HepG2 (cell line): ENCODE measurements at regions not wholly inside any gene's neighbourhood (a gene's known extent, or its start where the extent isn't known, plus 50 kb on each side); places are given as distances from the start of the nearest gene placed in this dataset.

Experiments used
- ARNT ChIP-seq: fragments of 450-650 bp; IDR thresholded peaks from 2 replicates; pipeline ENCODE4 v1.6.1; 2017
- ETV5 ChIP-seq: IDR thresholded peaks from 2 replicates; pipeline ENCODE4 v1.6.1; 2018; ENCODE audit warnings: missing biosample characterization, missing genetic modification reagents, inconsistent platforms, borderline replicate concordance
- JUND ChIP-seq: sonication (generic); formaldehyde crosslinking; IDR thresholded peaks from 2 replicates; pipeline ENCODE4 v1.8.0; 2022; ENCODE audit warnings: mild to moderate bottlenecking, missing genetic modification reagents
- YY1 ChIP-seq: IDR thresholded peaks from 2 replicates; pipeline ENCODE4 v1.6.1; 2011; ENCODE audit warnings: low read length, low read depth, moderate library complexity, mild to moderate bottlenecking; ENCODE audit not compliant: insufficient read depth, insufficient replicate concordance
- TF ChIP-seq, protein P1 (sequence below): sonication (generic); formaldehyde crosslinking; IDR thresholded peaks from 2 replicates; pipeline ENCODE4 v1.8.0; 2022; ENCODE audit warnings: mild to moderate bottlenecking, missing genetic modification reagents
- TF ChIP-seq, protein P2 (sequence below): sonication (generic); formaldehyde crosslinking; IDR thresholded peaks from 2 replicates; pipeline ENCODE4 v1.5.0; 2020; ENCODE audit warnings: mild to moderate bottlenecking, missing genetic modification reagents, moderate library complexity

DNA sequence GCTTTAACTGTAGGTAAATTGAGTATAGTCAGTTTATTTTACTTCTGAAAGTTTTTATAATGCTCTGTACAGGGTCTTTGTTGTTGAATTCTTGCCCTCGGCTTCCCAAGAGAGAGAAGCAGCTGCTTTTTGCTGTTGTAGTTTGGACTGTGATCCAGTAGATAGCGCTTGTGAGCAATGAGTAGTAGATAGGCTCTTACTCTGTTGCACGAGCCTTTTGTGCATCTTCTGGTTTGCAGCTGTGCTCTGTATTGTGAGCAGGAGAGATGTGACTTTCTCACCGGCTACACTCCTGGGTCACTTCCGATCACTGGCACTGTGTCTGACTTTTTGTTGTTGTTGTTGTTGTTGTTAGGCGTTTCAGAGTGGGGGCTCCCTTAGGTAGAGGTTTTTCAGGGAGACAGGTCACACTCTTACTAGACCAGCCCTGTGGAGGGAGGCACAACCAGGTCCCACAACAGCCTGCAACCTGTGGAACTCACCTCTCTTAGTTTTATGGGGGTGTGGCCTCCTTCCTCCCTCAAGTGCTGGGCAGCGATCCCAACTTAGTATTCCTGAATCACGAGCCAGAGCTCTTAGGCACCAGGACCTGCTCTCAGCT lies 822.1 kb upstream of the GALNTL6 start:
- no peak for TF ChIP-seq ARNT
- TF ChIP-seq, protein P1, sequence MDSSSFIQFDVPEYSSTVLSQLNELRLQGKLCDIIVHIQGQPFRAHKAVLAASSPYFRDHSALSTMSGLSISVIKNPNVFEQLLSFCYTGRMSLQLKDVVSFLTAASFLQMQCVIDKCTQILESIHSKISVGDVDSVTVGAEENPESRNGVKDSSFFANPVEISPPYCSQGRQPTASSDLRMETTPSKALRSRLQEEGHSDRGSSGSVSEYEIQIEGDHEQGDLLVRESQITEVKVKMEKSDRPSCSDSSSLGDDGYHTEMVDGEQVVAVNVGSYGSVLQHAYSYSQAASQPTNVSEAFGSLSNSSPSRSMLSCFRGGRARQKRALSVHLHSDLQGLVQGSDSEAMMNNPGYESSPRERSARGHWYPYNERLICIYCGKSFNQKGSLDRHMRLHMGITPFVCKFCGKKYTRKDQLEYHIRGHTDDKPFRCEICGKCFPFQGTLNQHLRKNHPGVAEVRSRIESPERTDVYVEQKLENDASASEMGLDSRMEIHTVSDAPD = no peak
- TF ChIP-seq ETV5 = no peak
- TF ChIP-seq, protein P2, sequence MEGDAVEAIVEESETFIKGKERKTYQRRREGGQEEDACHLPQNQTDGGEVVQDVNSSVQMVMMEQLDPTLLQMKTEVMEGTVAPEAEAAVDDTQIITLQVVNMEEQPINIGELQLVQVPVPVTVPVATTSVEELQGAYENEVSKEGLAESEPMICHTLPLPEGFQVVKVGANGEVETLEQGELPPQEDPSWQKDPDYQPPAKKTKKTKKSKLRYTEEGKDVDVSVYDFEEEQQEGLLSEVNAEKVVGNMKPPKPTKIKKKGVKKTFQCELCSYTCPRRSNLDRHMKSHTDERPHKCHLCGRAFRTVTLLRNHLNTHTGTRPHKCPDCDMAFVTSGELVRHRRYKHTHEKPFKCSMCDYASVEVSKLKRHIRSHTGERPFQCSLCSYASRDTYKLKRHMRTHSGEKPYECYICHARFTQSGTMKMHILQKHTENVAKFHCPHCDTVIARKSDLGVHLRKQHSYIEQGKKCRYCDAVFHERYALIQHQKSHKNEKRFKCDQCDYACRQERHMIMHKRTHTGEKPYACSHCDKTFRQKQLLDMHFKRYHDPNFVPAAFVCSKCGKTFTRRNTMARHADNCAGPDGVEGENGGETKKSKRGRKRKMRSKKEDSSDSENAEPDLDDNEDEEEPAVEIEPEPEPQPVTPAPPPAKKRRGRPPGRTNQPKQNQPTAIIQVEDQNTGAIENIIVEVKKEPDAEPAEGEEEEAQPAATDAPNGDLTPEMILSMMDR (CRISPR knock-in tag) = peak; percentile 53
- TF ChIP-seq YY1 = no peak
- TF ChIP-seq JUND = no peak
